CD4-positive, alpha-beta memory T cell (primary cell): ENCODE measurements at regions not wholly inside any gene's neighbourhood (a gene's known extent, or its start where the extent isn't known, plus 50 kb on each side); places are given as distances from the start of the nearest gene placed in this dataset.

Source experiments
- CTCF ChIA-PET: fragments of 350-600 bp; sonication (Branson Sonifier 250); formaldehyde crosslinking; loops from one replicate; lab custom pipeline; 2021; ENCODE audit warnings: inconsistent platforms; ENCODE audit not compliant: partially characterized antibody; lab: Charles Lee
- POLR2A ChIA-PET: fragments of 350-600 bp; sonication (Branson Sonifier 250); formaldehyde crosslinking; loops from one replicate; lab custom pipeline; 2021; ENCODE audit not compliant: partially characterized antibody; lab: Charles Lee
- DNase-seq, 5 donors: peaks; one replicate each; pipeline versions ENCODE4 v3.0.0 to v3.0.0-alpha.2; 2020 to 2022; ENCODE audit warnings: mixed read lengths in 1 of 5
- H3K27ac ChIP-seq: one replicate; pipeline ENCODE4 v1.7.0; 2013; ENCODE audit warnings: low read depth, low read length
- H3K27me3 ChIP-seq: 2 replicates; pipeline ENCODE4 v1.7.0; 2013; ENCODE audit warnings: mild to moderate bottlenecking, low read length, moderate library complexity; ENCODE audit not compliant: insufficient read depth
- H3K36me3 ChIP-seq: 2 replicates; pipeline ENCODE4 v1.7.0; 2013; ENCODE audit warnings: mild to moderate bottlenecking, low read length, moderate library complexity; ENCODE audit not compliant: insufficient read depth
- H3K4me1 ChIP-seq: 2 replicates; pipeline ENCODE4 v1.7.0; 2013; ENCODE audit warnings: mild to moderate bottlenecking, low read length, moderate library complexity; ENCODE audit not compliant: insufficient read depth
- H3K4me3 ChIP-seq, 2 donors: one replicate each; pipeline ENCODE4 v1.7.0; 2013; ENCODE audit warnings: low read length in 2 of 2, mild to moderate bottlenecking in 1 of 2
- H3K9me3 ChIP-seq, 2 donors: one replicate each; pipeline ENCODE4 v1.7.0; 2013; ENCODE audit warnings: low read length in 2 of 2, control low read depth in 1 of 2; ENCODE audit not compliant: control insufficient read depth in 1 of 2
- H3K27ac Mint-ChIP-seq, 7 donors: one replicate each; pipeline ENCODE4 v1.8.0; 2020 to 2021; ENCODE audit warnings: mixed read lengths in 7 of 7, mild to moderate bottlenecking in 6 of 7, inconsistent platforms in 3 of 7, moderate library complexity in 3 of 7
- H3K27me3 Mint-ChIP-seq, 2 donors: one replicate each; pipeline ENCODE4 v1.8.0; 2020 to 2021; ENCODE audit warnings: mixed read lengths in 2 of 2
- H3K36me3 Mint-ChIP-seq, 2 donors: one replicate each; pipeline ENCODE4 v1.8.0; 2020 to 2021; ENCODE audit warnings: mixed read lengths in 2 of 2, inconsistent platforms in 1 of 2, mild to moderate bottlenecking in 1 of 2
- H3K4me1 Mint-ChIP-seq, 4 donors: one replicate each; pipeline ENCODE4 v1.8.0; 2020 to 2021; ENCODE audit warnings: mixed read lengths in 4 of 4, mild to moderate bottlenecking in 1 of 4
- H3K4me3 Mint-ChIP-seq, 8 donors: one replicate each; pipeline ENCODE4 v1.8.0; 2020 to 2021; ENCODE audit warnings: mixed read lengths in 8 of 8, mild to moderate bottlenecking in 7 of 8, moderate library complexity in 6 of 8, inconsistent platforms in 3 of 8
- H3K9me3 Mint-ChIP-seq, 8 donors: one replicate each; pipeline ENCODE4 v1.8.0; 2020 to 2021; ENCODE audit warnings: mixed read lengths in 8 of 8, mild to moderate bottlenecking in 5 of 8, inconsistent platforms in 3 of 8, moderate library complexity in 1 of 8
- intact Hi-C: fragments of 100-400 bp; cut with micrococcal nuclease; formaldehyde crosslinking; loops from one replicate; pipeline ENCODE4 v1.15.1; 2023

DNA sequence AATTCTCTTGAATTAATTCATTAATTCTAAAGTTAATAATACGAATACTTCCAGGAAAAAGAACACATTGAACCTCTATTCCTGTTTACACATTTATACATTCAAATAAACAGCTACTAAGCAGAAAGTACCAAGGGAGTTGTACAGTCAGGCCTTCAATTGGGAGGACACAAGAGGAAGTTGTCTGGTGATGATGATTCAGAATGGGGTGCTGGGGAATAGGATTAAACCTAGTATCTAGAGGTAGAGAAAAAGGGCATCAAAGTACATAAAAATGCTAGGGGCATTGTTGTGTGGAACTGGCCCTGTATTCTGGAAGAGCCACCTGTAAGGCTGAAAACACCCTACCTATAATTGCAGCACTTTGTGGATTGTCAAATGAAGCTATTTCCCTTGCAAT lies 71.7 kb upstream of the MROH9 start:
- POLR2A ChIA-PET: no interaction called here
- Histone ChIP-seq H3K9me3 (no peaks in the 10 kb centered on the region), H3K4me3 (no peak overlapping the region), H3K27ac (no peak overlapping the region), H3K4me1 (no peaks in the 10 kb centered on the region), H3K36me3 (no peaks in the 10 kb centered on the region), H3K27me3 (no peaks in the 10 kb centered on the region)
- Mint-ChIP-seq H3K4me1 (peaks cover 0 to 7% (median 2%) of the 10 kb centered on the region in 4 donors), H3K4me3 (no peak overlapping the region), H3K27me3 (no peaks in the 10 kb centered on the region), H3K9me3 (peaks cover 0 to 3% (median 0%) of the 10 kb centered on the region in 8 donors), H3K36me3 (no peaks in the 10 kb centered on the region), H3K27ac (no peak overlapping the region)
- DNase-seq: no peak
- CTCF ChIA-PET: no interaction called here
- intact Hi-C loops: no loop called here

- H3K27me3 Mint-ChIP-seq: no peaks in the 10 kb centered on the region
- CTCF ChIA-PET: no interaction called here
- H3K27ac Mint-ChIP-seq: no peak overlapping the region
These were observed 71.1 kb upstream of the MROH9 start for GRCh38 chr1:170864238-170864637.

GRCh38 chr1:170864876-170865538 lies 70.3 kb upstream of the MROH9 start:
- Mint-ChIP-seq H3K4me1 (peaks cover 0 to 7% (median 2%) of the 10 kb centered on the region in 4 donors), H3K9me3 (no peaks in the 10 kb centered on the region), H3K36me3 (no peaks in the 10 kb centered on the region), H3K27me3 (peaks cover 0 to 2% of the 10 kb centered on the region in 2 donors), H3K27ac (no peak overlapping the region), H3K4me3 (peak overlapping the region in 1 of 8 donors; percentile 43)
- H3K27me3 ChIP-seq: no peaks in the 10 kb centered on the region
- ChIA-PET POLR2A (no interaction called here), CTCF (no interaction called here)
- H3K4me1 ChIP-seq: no peaks in the 10 kb centered on the region
- no peak overlapping the region for H3K4me3 ChIP-seq
- intact Hi-C loops: no loop called here
- no peaks in the 10 kb centered on the region for H3K36me3 ChIP-seq
- H3K27ac ChIP-seq: no peak overlapping the region
- no peaks in the 10 kb centered on the region for H3K9me3 ChIP-seq
- no peak for DNase-seq

More at GRCh38 chr1:170864238-170864637, 71.1 kb upstream of the MROH9 start:
- Histone ChIP-seq H3K27me3 (no peaks in the 10 kb centered on the region), H3K4me3 (no peak overlapping the region), H3K4me1 (no peaks in the 10 kb centered on the region), H3K9me3 (no peaks in the 10 kb centered on the region), H3K36me3 (no peaks in the 10 kb centered on the region), H3K27ac (no peak overlapping the region)
- H3K36me3 Mint-ChIP-seq: no peaks in the 10 kb centered on the region
- intact Hi-C loops: no loop called here
- H3K4me3 Mint-ChIP-seq: no peak overlapping the region
- H3K4me1 Mint-ChIP-seq: peaks cover 0 to 7% (median 2%) of the 10 kb centered on the region in 4 donors
- POLR2A ChIA-PET: no interaction called here
- H3K9me3 Mint-ChIP-seq: no peaks in the 10 kb centered on the region
- no peak for DNase-seq

DNA sequence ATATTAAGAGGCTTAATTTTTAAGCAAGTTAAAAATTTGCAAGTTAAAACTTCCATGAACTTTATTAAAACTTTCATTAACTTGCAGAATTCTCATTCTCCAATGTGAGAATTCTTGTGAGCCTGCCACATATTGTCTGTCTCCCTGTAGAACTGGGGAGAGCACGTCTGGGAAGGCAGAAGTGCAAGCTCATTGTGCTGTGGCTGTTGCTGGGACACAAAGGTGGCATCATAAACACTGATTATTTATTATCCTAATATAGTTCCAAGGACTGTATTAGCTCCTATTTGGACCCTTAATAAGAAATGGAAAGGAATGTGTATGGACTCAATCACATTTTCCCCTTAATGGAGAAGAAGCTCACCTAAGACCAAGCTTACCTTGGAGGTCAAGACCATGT lies 68.7 kb upstream of the MROH9 start:
- Mint-ChIP-seq H3K4me1 (peaks cover 0 to 7% (median 2%) of the 10 kb centered on the region in 4 donors), H3K27ac (no peak overlapping the region), H3K36me3 (no peaks in the 10 kb centered on the region), H3K4me3 (no peak overlapping the region), H3K27me3 (peaks cover 0 to 4% of the 10 kb centered on the region in 2 donors), H3K9me3 (no peaks in the 10 kb centered on the region)
- CTCF ChIA-PET: no interaction called here
- intact Hi-C loops: no loop called here
- no peaks in the 10 kb centered on the region for H3K4me1 ChIP-seq
- no peak overlapping the region for H3K27ac ChIP-seq
- DNase-seq: no peak
- H3K4me3 ChIP-seq: no peak overlapping the region
- no peaks in the 10 kb centered on the region for H3K9me3 ChIP-seq
- no peaks in the 10 kb centered on the region for H3K27me3 ChIP-seq
- POLR2A ChIA-PET: no interaction called here
- H3K36me3 ChIP-seq: no peaks in the 10 kb centered on the region

DNA sequence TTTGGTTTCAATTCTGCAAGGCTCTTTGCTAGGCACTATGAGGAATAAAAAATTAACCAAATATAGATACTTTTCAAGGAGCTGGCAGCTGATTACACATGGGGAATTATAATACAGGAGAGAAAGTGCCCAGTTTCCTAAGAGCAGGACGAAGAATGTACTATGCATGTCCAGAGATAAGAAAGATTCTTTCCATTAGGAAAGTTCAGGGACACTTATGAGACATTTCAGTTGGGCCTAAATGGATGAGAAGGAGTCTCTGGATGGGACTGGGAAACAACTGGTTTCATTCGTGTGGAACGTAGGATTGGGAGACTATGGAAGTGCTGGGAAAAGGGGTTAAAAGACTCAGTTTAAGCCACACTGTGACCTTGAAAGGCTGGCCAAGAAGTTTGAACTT lies 63.5 kb upstream of the MROH9 start:
- H3K4me3 Mint-ChIP-seq: no peak overlapping the region
- peaks cover 4 to 5% of the 10 kb centered on the region in 2 donors for H3K27me3 Mint-ChIP-seq
- CTCF ChIA-PET: no interaction called here
- H3K36me3 Mint-ChIP-seq: no peaks in the 10 kb centered on the region
- no peak overlapping the region for H3K4me3 ChIP-seq
- H3K27ac ChIP-seq: no peak overlapping the region
- POLR2A ChIA-PET: no interaction called here
- H3K9me3 ChIP-seq: no peaks in the 10 kb centered on the region
- DNase-seq: no peak
- H3K9me3 Mint-ChIP-seq: no peaks in the 10 kb centered on the region
- H3K27me3 ChIP-seq: no peaks in the 10 kb centered on the region
- no peak overlapping the region for H3K27ac Mint-ChIP-seq
- no peaks in the 10 kb centered on the region for H3K4me1 ChIP-seq
- intact Hi-C loops: no loop called here
- no peaks in the 10 kb centered on the region for H3K4me1 Mint-ChIP-seq
- H3K36me3 ChIP-seq: no peaks in the 10 kb centered on the region

DNA sequence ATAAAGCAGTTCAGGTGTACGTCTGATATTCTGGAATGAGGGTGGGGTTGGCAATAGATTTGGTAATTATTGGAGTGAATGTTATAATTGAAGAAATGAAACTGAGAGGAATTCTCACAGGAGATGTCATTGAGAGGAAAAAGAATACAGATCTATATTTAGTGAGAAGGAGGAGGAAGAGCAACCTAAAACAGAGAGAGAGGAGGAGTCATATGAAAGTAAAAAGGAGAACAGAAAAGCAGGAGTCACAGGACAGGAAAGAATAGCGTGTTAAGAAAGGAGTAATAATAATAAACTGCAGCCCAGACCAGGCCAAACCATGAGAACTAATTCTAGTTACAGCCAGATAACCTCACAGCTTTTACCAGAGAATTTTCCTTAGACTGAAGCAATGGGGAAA lies 62.7 kb upstream of the MROH9 start:
- H3K36me3 ChIP-seq: no peaks in the 10 kb centered on the region
- Mint-ChIP-seq H3K9me3 (peaks cover 0 to 2% (median 0%) of the 10 kb centered on the region in 8 donors), H3K36me3 (no peaks in the 10 kb centered on the region), H3K4me3 (no peak overlapping the region), H3K27ac (no peak overlapping the region), H3K4me1 (no peaks in the 10 kb centered on the region), H3K27me3 (peaks cover 4 to 5% of the 10 kb centered on the region in 2 donors)
- ChIA-PET CTCF (no interaction called here), POLR2A (no interaction called here)
- H3K27me3 ChIP-seq: no peaks in the 10 kb centered on the region
- DNase-seq: no peak
- H3K4me1 ChIP-seq: no peaks in the 10 kb centered on the region
- no peak overlapping the region for H3K4me3 ChIP-seq
- intact Hi-C loops: no loop called here
- H3K9me3 ChIP-seq: no peaks in the 10 kb centered on the region
- no peak overlapping the region for H3K27ac ChIP-seq

GRCh38 chr1:170874671-170875070 lies 60.7 kb upstream of the MROH9 start:
- no peak overlapping the region for H3K27ac Mint-ChIP-seq
- intact Hi-C loops: no loop called here
- POLR2A ChIA-PET: no interaction called here
- no peaks in the 10 kb centered on the region for H3K4me1 ChIP-seq
- no peak overlapping the region for H3K4me3 ChIP-seq
- H3K4me1 Mint-ChIP-seq: no peaks in the 10 kb centered on the region
- H3K9me3 ChIP-seq: no peaks in the 10 kb centered on the region
- H3K9me3 Mint-ChIP-seq: peaks cover 0 to 4% (median 3%) of the 10 kb centered on the region in 8 donors
- no peaks in the 10 kb centered on the region for H3K36me3 ChIP-seq
- CTCF ChIA-PET: no interaction called here
- DNase-seq: no peak
- H3K36me3 Mint-ChIP-seq: no peaks in the 10 kb centered on the region
- peaks cover 5 to 8% of the 10 kb centered on the region in 2 donors for H3K27me3 Mint-ChIP-seq
- H3K27me3 ChIP-seq: no peaks in the 10 kb centered on the region
- no peak overlapping the region for H3K27ac ChIP-seq
- H3K4me3 Mint-ChIP-seq: no peak overlapping the region
